Caki2 (cell line): ENCODE measurements at regions not wholly inside any gene's neighbourhood (a gene's known extent, or its start where the extent isn't known, plus 50 kb on each side); places are given as distances from the start of the nearest gene placed in this dataset.

Source experiments
- DNase-seq: peaks from one replicate; pipeline ENCODE4 v3.0.0-alpha.2; 2015; ENCODE audit warnings: low read depth
- in situ Hi-C: cut with HindIII; loops from 2 replicates; pipeline ENCODE4 v1.10.0; 2016; ENCODE audit warnings: low sequenced_read_pairs, low pct_unique_long_range_greater_than_20kb, mixed read lengths

DNA sequence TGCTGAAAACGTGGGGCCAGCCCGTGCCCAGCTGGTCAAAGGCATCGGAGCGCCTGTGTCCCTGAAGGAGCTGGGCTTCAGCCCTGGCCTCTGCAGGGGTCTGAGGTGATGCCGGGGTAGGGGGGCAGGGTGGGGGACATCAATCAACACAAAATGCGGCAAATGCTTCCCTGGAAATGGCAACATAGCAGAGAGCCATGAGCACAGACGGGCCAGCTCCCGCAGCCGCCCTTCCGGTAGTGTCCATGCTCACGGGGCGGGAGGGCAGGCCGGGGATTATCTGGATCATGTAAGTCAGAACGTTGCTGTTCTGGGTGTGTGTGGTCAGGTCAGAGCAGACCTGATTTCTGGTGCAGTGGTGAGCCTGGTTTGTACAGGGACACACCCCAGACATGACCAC, 56.5 kb upstream of the TWIST2 start:
- in situ Hi-C loops, result no loop called here
- no peak for DNase-seq

DNA sequence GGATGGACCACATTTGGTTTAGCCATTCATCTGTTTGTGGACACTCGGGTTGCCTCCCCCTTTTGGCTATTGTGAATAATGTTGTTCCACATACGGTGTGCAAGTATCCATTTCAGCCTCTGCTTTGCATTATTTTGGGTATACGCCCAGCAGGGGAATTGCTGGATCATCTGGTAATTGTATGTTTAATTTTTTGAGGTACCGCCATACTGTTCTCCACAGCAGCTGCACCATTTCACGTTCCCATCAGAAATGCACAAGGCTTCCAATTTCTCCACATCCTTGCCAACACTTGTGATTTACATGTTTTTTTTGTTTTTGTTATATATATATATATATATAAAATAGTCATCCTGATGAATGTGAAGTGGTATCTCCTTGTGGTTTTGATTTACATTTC, 54.6 kb upstream of the TWIST2 start:
- in situ Hi-C loops, result no loop called here
- no peak for DNase-seq

GRCh38 chr2:238793801-238794449, 54.0 kb upstream of the TWIST2 start:
- DNase-seq, result no peak
- in situ Hi-C loops, result no loop called here

- in situ Hi-C loops, result no loop called here
- no peak for DNase-seq
Observed at GRCh38 chr2:238796223-238796885, 51.5 kb upstream of the TWIST2 start.

DNA sequence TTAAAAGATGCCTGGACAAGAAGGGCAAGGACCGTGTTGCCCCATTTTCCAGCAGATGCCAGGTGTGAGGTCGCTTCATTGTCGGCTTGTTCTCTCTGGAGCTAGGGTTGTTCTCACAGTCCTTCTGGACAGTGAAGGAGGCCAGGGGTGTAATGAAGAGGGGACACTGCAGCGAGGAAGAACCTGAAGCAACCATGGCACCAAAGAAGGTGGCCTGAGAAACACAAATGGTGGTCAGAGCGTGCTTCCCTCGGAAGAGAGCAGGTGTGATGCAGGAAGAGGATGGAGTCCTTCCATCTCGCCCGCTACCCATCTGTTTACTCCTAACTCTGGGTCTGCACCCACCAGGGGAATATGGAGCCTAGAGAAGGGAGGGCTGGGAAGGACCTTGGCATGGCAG, 50.3 kb upstream of the TWIST2 start:
- DNase-seq, result no peak
- in situ Hi-C loops, result no loop called here
